Sigmoid colon (tissue), 4 donors: ENCODE measurements at regions not wholly inside any gene's neighbourhood (a gene's known extent, or its start where the extent isn't known, plus 50 kb on each side); places are given as distances from the start of the nearest gene placed in this dataset.

Experiments used
- EP300 ChIP-seq, 4 donors: sonication (generic); formaldehyde crosslinking; IDR thresholded peaks; one replicate each; pipeline ENCODE4 v1.6.1; 2017; ENCODE audit warnings: antibody characterized with exemption in 4 of 4
- POLR2A ChIP-seq, 2 donors: fragments of 450-650 bp; IDR thresholded peaks; one replicate each; pipeline ENCODE4 v1.6.1; 2016; ENCODE audit warnings: antibody characterized with exemption in 2 of 2, mild to moderate bottlenecking in 2 of 2, moderate library complexity in 2 of 2
- POLR2AphosphoS5 ChIP-seq, 4 donors: sonication (generic); formaldehyde crosslinking; IDR thresholded peaks; one replicate each; pipeline ENCODE4 v1.6.1; 2017; ENCODE audit warnings: antibody characterized with exemption in 4 of 4
- TF ChIP-seq, protein P1 (sequence below), 4 experiments: fragments of 450-650 bp in 3 of 4; fragments of 200-600 bp in 1 of 4; IDR thresholded peaks; one replicate each; pipeline ENCODE4 v1.5.1; 2016 to 2019; ENCODE audit warnings: antibody characterized with exemption in 4 of 4, mild to moderate bottlenecking in 3 of 4, moderate library complexity in 2 of 4

DNA sequence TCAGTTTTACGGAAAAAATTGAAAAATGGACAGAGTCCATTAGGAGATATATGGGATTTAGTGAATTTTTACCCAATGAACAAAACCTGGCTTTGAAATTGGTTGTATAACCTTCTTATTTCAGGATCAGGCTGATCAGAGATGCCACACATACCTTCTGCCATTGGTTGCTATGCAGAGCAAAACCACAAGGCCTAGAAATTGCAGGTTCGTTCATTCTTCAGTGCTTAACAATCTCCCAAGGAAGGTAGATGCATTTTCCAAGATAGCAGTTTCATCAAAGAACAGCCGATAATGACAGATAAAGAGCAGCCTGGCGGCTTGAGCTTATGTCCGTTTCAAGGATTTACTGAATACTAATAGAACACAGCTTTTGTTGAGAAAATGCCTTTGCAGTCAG is 868.8 kb downstream of the EPHA4 start:
- TF ChIP-seq POLR2A (IDR thresholded peaks at IDR 0.05), result no peak
- TF ChIP-seq, protein P1, sequence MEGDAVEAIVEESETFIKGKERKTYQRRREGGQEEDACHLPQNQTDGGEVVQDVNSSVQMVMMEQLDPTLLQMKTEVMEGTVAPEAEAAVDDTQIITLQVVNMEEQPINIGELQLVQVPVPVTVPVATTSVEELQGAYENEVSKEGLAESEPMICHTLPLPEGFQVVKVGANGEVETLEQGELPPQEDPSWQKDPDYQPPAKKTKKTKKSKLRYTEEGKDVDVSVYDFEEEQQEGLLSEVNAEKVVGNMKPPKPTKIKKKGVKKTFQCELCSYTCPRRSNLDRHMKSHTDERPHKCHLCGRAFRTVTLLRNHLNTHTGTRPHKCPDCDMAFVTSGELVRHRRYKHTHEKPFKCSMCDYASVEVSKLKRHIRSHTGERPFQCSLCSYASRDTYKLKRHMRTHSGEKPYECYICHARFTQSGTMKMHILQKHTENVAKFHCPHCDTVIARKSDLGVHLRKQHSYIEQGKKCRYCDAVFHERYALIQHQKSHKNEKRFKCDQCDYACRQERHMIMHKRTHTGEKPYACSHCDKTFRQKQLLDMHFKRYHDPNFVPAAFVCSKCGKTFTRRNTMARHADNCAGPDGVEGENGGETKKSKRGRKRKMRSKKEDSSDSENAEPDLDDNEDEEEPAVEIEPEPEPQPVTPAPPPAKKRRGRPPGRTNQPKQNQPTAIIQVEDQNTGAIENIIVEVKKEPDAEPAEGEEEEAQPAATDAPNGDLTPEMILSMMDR (IDR thresholded peaks at IDR 0.05), result no peak
- TF ChIP-seq POLR2AphosphoS5 (IDR thresholded peaks at IDR 0.05), result no peak
- no peak for TF ChIP-seq EP300 (IDR thresholded peaks at IDR 0.05)
